GM19023 (cell line): ENCODE measurements at regions not wholly inside any gene's neighbourhood (a gene's known extent, or its start where the extent isn't known, plus 50 kb on each side); places are given as distances from the start of the nearest gene placed in this dataset.
"Not testable (repeated sequence)": the region's sequence is repeated elsewhere in the genome, so short reads cannot be mapped to it uniquely, and the experiment has no call there.

Source experiments
- ATAC-seq: cut with Tn5 transposase; IDR thresholded peaks from one replicate; pipeline ENCODE4 v1.9.1; 2021; ENCODE audit warnings: mild to moderate bottlenecking, moderate library complexity; ENCODE audit not compliant: unreplicated experiment

GRCh38 chr1:214859647-214860046, 222.9 kb upstream of the KCNK2 start:
- ATAC-seq: no peak

GRCh38 chr1:214861615-214862014, 220.9 kb upstream of the KCNK2 start:
- ATAC-seq: no peak

- ATAC-seq: no peak
Measured at GRCh38 chr1:214862421-214862820, 220.1 kb upstream of the KCNK2 start.

GRCh38 chr1:214864896-214865688, 217.4 kb upstream of the KCNK2 start:
- ATAC-seq: no peak

GRCh38 chr1:214870426-214870825, 212.1 kb upstream of the KCNK2 start:
- ATAC-seq: not testable (repeated sequence)

- no peak for ATAC-seq
Measured at GRCh38 chr1:214880956-214881355, 201.6 kb upstream of the KCNK2 start.

GRCh38 chr1:214882616-214883015, 199.9 kb upstream of the KCNK2 start:
- ATAC-seq: no peak

GRCh38 chr1:214895011-214895600, 187.4 kb upstream of the KCNK2 start:
- ATAC-seq: no peak

- ATAC-seq: no peak
Measured at GRCh38 chr1:214896921-214897320, 185.6 kb upstream of the KCNK2 start.

GRCh38 chr1:214897581-214897980, 185.0 kb upstream of the KCNK2 start:
- no peak for ATAC-seq

- no peak for ATAC-seq
Measured at GRCh38 chr1:214898161-214898560, 184.4 kb upstream of the KCNK2 start.

- ATAC-seq: no peak
Measured at GRCh38 chr1:214898718-214899117, 183.8 kb upstream of the KCNK2 start.

GRCh38 chr1:214899908-214900460, 182.6 kb upstream of the KCNK2 start:
- no peak for ATAC-seq

- no peak for ATAC-seq
Measured at GRCh38 chr1:214900590-214900989, 181.9 kb upstream of the KCNK2 start.

- ATAC-seq: no peak
Measured at GRCh38 chr1:214901718-214902117, 180.8 kb upstream of the KCNK2 start.

GRCh38 chr1:214902636-214903320, 179.8 kb upstream of the KCNK2 start:
- ATAC-seq: no peak

GRCh38 chr1:214912127-214912526, 170.4 kb upstream of the KCNK2 start:
- no peak for ATAC-seq

- no peak for ATAC-seq
Measured at GRCh38 chr1:214913966-214914365, 168.6 kb upstream of the KCNK2 start.

GRCh38 chr1:214917081-214917635, 165.4 kb upstream of the KCNK2 start:
- ATAC-seq: no peak

GRCh38 chr1:214918745-214919144, 163.8 kb upstream of the KCNK2 start:
- ATAC-seq: no peak

- no peak for ATAC-seq
Measured at GRCh38 chr1:214920337-214920736, 162.2 kb upstream of the KCNK2 start.
